ENCODE measurements at regions not wholly inside any gene's neighbourhood (a gene's known extent, or its start where the extent isn't known, plus 50 kb on each side); places are given as distances from the start of the nearest gene placed in this dataset.

DNA sequence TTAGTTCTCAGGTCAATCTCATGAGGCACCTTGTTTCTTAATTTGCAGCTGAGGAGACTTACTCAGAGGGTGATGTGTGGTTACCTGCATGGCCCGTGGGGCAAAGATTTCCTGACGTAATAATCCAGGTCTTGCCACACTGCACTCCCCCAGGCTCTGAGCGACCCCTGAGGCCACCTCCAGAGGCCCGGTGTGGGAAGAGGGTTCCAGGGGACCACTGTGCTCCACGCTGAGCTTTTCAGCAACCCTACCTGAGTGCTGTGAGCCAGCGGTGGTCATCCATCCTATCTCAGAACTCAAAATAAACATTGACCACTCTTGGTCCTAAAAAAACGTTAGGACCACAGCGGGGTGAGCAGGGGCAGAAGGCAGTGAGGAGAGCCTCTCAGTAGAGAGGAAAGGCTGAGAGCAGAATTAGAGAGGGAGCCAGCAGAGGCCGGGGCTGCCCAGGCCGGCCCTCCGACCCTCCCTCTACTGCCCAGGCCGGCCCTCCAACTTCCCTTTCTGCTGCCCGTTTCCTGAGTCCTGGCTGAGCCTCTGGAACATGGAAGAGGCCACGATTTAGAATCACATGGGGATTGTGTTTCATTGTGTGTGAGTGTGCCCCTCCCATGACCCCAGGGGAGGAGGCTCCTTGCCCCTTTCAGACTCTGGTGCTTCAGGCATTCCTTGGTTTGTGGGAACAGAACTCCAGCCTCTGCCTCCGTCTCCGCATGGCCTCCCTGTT is 188.2 kb upstream of the DIO3 start:
- no peak for TF ChIP-seq TAF1 (IDR thresholded peaks at IDR 0.05; ENCODE audit: borderline replicate concordance, insufficient read depth, low read length)
- no peak for TF ChIP-seq FOXP2 (optimal IDR thresholded peaks at IDR 0.05; ENCODE audit: borderline replicate concordance, extremely low read depth, extremely low read length, insufficient read depth)
- TF ChIP-seq, protein P1, sequence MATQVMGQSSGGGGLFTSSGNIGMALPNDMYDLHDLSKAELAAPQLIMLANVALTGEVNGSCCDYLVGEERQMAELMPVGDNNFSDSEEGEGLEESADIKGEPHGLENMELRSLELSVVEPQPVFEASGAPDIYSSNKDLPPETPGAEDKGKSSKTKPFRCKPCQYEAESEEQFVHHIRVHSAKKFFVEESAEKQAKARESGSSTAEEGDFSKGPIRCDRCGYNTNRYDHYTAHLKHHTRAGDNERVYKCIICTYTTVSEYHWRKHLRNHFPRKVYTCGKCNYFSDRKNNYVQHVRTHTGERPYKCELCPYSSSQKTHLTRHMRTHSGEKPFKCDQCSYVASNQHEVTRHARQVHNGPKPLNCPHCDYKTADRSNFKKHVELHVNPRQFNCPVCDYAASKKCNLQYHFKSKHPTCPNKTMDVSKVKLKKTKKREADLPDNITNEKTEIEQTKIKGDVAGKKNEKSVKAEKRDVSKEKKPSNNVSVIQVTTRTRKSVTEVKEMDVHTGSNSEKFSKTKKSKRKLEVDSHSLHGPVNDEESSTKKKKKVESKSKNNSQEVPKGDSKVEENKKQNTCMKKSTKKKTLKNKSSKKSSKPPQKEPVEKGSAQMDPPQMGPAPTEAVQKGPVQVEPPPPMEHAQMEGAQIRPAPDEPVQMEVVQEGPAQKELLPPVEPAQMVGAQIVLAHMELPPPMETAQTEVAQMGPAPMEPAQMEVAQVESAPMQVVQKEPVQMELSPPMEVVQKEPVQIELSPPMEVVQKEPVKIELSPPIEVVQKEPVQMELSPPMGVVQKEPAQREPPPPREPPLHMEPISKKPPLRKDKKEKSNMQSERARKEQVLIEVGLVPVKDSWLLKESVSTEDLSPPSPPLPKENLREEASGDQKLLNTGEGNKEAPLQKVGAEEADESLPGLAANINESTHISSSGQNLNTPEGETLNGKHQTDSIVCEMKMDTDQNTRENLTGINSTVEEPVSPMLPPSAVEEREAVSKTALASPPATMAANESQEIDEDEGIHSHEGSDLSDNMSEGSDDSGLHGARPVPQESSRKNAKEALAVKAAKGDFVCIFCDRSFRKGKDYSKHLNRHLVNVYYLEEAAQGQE (IDR thresholded peaks at IDR 0.05; ENCODE audit: insufficient read depth in 1 of 2, low read depth in 2 of 2, low read length in 2 of 2): no peak
- no peak for TF ChIP-seq SIN3A (IDR thresholded peaks at IDR 0.05; ENCODE audit: borderline replicate concordance, insufficient read depth, low read length)
- TF ChIP-seq POLR2AphosphoS5 (IDR thresholded peaks at IDR 0.05; ENCODE audit: low read depth, low read length): no peak

DNA sequence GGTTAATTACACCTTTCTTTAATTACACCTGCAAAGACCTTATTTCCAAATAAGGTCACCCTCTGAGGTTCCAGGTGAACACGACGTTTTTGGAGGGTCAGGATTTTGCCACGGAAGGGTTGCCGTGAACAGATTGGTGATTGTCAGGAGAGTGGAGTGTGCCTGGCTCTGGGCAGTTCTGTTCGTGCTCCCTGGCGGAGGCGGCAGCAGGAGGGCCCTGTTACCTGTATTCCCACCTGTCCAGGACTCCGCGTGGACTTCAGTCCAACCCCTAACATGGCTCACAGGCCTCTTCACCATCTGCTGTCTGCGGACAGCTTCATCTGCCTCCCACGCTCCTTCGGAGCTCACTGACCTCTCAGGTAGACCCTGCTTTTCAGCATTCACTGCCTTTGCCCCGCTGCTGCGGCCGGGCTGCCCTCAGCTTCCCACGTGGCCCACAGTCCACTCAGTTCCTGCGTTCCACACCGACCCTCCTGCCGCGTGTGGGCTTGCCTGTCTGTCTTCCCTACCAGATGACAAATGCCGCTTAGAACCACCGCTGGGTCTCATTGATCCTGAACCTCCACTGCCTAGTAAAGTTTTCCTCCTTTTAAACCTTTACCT is 187.5 kb upstream of the DIO3 start:
- TF ChIP-seq TAF1 (IDR thresholded peaks at IDR 0.05; ENCODE audit: borderline replicate concordance, insufficient read depth, low read length): no peak
- TF ChIP-seq FOXP2 (optimal IDR thresholded peaks at IDR 0.05; ENCODE audit: borderline replicate concordance, extremely low read depth, extremely low read length, insufficient read depth): no peak
- TF ChIP-seq, protein P1 (IDR thresholded peaks at IDR 0.05; ENCODE audit: insufficient read depth in 1 of 2, low read depth in 2 of 2, low read length in 2 of 2): no peak
- TF ChIP-seq POLR2AphosphoS5 (IDR thresholded peaks at IDR 0.05; ENCODE audit: low read depth, low read length): no peak
- no peak for TF ChIP-seq SIN3A (IDR thresholded peaks at IDR 0.05; ENCODE audit: borderline replicate concordance, insufficient read depth, low read length)

GRCh38 chr14:101374373-101375338 is 186.6 kb upstream of the DIO3 start:
- TF ChIP-seq FOXP2 (optimal IDR thresholded peaks at IDR 0.05; ENCODE audit: borderline replicate concordance, extremely low read depth, extremely low read length, insufficient read depth): no peak
- TF ChIP-seq SIN3A (IDR thresholded peaks at IDR 0.05; ENCODE audit: borderline replicate concordance, insufficient read depth, low read length): no peak
- TF ChIP-seq POLR2AphosphoS5 (IDR thresholded peaks at IDR 0.05; ENCODE audit: low read depth, low read length): no peak
- TF ChIP-seq, protein P1 (IDR thresholded peaks at IDR 0.05; ENCODE audit: insufficient read depth in 1 of 2, low read depth in 2 of 2, low read length in 2 of 2): no peak
- TF ChIP-seq TAF1 (IDR thresholded peaks at IDR 0.05; ENCODE audit: borderline replicate concordance, insufficient read depth, low read length): no peak

- TF ChIP-seq FOXP2 (optimal IDR thresholded peaks at IDR 0.05; ENCODE audit: borderline replicate concordance, extremely low read depth, extremely low read length, insufficient read depth) (no peak), POLR2AphosphoS5 (IDR thresholded peaks at IDR 0.05; ENCODE audit: low read depth, low read length) (no peak), SIN3A (IDR thresholded peaks at IDR 0.05; ENCODE audit: borderline replicate concordance, insufficient read depth, low read length) (no peak), TAF1 (IDR thresholded peaks at IDR 0.05; ENCODE audit: borderline replicate concordance, insufficient read depth, low read length) (no peak)
- TF ChIP-seq, protein P1 (IDR thresholded peaks at IDR 0.05; ENCODE audit: insufficient read depth in 1 of 2, low read depth in 2 of 2, low read length in 2 of 2): no peak
Measured at GRCh38 chr14:101377069-101377468, 184.2 kb upstream of the DIO3 start.

Data from PFSK-1 (cell line).